ENCODE measurements at regions not wholly inside any gene's neighbourhood (a gene's known extent, or its start where the extent isn't known, plus 50 kb on each side); places are given as distances from the start of the nearest gene placed in this dataset.

DNA sequence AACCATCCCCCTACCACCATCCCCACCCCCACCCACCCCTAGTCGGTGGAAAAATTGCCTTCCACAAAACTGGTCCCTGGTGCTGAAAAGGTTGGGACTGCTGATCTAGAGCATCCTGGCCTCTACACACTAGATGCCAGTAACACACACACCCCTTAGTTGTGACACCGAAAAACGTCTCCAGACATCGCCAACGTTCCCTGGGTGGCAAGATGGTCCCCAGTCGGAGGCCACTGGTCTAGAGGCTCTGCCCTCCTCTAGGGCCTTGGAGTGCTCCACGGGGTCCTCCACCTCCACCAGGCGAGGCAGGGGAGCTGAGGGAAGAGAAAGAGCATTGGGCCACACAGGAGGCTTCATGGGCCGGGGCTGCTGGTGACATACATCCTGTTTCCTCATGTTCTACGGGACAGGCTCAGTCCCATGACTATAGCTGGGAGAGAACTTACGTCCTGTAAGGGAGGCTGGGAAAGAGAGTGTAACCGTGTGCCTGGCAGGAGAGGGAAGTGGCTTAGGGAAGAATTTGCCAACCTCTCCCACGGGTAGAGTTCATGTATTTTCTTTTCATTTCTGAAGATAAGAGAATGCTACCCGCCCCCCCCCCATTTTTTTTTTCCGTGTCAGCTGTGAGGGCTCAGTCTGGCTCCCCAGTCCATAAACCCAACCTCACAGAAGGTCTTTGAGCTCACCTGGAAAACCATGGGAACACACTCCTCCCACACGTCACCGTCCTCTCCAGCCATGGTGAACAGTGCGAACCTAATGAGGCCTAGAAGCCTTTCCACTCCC, 132.7 kb upstream of the MYCN start:
- H3K4me3 Mint-ChIP-seq: no peak overlapping the region

DNA sequence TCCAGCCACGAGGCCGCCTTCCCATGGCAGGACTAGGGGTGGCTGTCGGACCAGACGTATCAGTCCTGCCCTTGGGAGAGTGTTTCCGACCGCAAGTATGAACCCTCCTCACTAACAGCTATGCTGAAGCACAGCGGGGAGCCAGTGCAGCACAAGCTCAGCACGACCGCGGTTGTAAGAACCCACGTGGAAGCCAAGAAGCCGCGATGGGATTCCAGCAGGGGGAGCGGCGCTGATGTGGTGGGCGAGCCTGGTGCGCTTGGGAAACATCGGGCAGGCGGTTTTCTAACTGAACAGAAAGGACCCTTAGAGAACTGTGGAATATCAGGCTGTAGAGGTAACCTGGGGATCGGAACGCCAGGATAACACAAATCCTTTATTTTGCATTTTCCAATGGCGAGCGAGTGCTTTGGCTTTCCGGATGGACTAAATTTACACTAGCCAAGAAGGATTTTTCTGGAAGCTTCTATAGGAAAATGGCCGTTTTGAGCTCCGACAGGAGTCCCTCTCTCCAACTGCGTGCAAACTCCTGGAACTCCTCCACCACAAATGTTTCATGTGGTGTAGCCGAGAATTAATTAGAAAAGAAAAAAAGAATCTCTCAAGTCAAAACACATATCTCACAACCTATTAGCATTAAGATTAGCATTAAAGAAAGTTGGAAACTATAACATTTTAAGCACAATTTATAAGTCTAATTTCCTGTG, 132.0 kb upstream of the MYCN start:
- Mint-ChIP-seq H3K4me3 (no peak overlapping the region), H3K9me3 (no peaks in the 10 kb centered on the region), H3K36me3 (ENCODE audit: low read depth) (no peaks in the 10 kb centered on the region), H3K27ac (no peak overlapping the region), H3K4me1 (no peaks in the 10 kb centered on the region), H3K27me3 (no peaks in the 10 kb centered on the region)
- TF ChIP-seq, protein P1, sequence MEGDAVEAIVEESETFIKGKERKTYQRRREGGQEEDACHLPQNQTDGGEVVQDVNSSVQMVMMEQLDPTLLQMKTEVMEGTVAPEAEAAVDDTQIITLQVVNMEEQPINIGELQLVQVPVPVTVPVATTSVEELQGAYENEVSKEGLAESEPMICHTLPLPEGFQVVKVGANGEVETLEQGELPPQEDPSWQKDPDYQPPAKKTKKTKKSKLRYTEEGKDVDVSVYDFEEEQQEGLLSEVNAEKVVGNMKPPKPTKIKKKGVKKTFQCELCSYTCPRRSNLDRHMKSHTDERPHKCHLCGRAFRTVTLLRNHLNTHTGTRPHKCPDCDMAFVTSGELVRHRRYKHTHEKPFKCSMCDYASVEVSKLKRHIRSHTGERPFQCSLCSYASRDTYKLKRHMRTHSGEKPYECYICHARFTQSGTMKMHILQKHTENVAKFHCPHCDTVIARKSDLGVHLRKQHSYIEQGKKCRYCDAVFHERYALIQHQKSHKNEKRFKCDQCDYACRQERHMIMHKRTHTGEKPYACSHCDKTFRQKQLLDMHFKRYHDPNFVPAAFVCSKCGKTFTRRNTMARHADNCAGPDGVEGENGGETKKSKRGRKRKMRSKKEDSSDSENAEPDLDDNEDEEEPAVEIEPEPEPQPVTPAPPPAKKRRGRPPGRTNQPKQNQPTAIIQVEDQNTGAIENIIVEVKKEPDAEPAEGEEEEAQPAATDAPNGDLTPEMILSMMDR (IDR thresholded peaks at IDR 0.05): no peak
- ChIA-PET POLR2A (no interaction called here), CTCF (no interaction called here)
- DNase-seq (no peak), ATAC-seq (ENCODE audit: low read depth) (no peak)
- intact Hi-C loops (cut with micrococcal nuclease): no loop called here

More for the DNA sequence above, 132.7 kb upstream of the MYCN start:
- no peak overlapping the region for H3K27ac Mint-ChIP-seq
- DNase-seq: no peak
- TF ChIP-seq, protein P1 (IDR thresholded peaks at IDR 0.05): no peak
- intact Hi-C loops (cut with micrococcal nuclease): no loop called here
- no peaks in the 10 kb centered on the region for H3K9me3 Mint-ChIP-seq
- POLR2A ChIA-PET: no interaction called here
- no peak for ATAC-seq (ENCODE audit: low read depth)
- no peaks in the 10 kb centered on the region for H3K27me3 Mint-ChIP-seq
- no peaks in the 10 kb centered on the region for H3K4me1 Mint-ChIP-seq
- H3K36me3 Mint-ChIP-seq (ENCODE audit: low read depth): no peaks in the 10 kb centered on the region
- CTCF ChIA-PET: no interaction called here

DNA sequence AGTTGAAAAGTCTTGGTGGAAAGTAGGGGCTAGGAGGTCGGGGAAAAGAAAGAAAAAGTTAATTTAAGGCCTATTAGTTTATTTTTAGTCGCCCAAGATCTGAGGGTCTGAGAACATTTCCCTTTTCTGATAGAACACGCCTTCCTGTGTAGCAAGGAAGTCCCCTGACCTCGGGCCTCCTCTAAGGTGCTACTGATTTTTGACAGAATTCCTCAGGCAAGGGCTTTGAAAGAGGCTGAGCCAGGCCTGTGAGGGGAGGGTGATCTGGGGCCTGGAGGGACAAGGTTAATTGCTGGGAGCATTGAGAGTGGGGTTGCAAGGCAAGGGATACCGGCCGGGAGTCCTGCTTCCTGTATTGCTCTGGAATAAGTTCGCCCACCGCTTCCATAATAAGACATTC, 131.4 kb upstream of the MYCN start:
- CTCF ChIA-PET: no interaction called here

DNA sequence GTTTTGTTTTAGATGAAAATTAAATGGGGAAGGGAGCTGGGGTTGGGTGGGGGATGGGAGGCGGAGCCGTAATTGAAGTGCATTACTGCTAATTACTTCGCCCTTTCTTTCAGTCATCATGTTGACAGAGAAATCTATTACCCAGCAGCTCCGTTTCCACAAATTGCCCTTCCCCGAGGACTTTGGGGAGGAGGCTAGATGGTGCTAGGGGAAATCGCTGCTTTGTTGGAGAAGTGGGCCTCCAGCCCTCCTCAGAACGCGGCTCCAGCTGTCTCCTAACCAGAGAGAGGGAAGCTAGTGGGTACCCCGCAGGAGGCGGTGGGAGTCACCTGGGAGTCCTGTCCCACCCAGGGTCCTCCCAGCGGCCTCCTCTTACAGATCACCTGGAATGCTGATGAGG, 130.9 kb upstream of the MYCN start:
- CTCF ChIA-PET: no interaction called here
- no peaks in the 10 kb centered on the region for H3K27me3 Mint-ChIP-seq
- no peaks in the 10 kb centered on the region for H3K36me3 Mint-ChIP-seq (ENCODE audit: low read depth)
- ATAC-seq (ENCODE audit: low read depth) (no peak), DNase-seq (no peak)
- no peak overlapping the region for H3K4me3 Mint-ChIP-seq
- intact Hi-C loops (cut with micrococcal nuclease): no loop called here
- TF ChIP-seq, protein P1 (IDR thresholded peaks at IDR 0.05): no peak
- no peaks in the 10 kb centered on the region for H3K9me3 Mint-ChIP-seq
- POLR2A ChIA-PET: no interaction called here
- H3K4me1 Mint-ChIP-seq: no peaks in the 10 kb centered on the region
- no peak overlapping the region for H3K27ac Mint-ChIP-seq

More for the DNA sequence above, 131.4 kb upstream of the MYCN start:
- no peak for DNase-seq
- H3K9me3 Mint-ChIP-seq: no peaks in the 10 kb centered on the region
- no peak overlapping the region for H3K27ac Mint-ChIP-seq
- no peak overlapping the region for H3K4me3 Mint-ChIP-seq
- no peaks in the 10 kb centered on the region for H3K4me1 Mint-ChIP-seq
- H3K27me3 Mint-ChIP-seq: no peaks in the 10 kb centered on the region
- intact Hi-C loops (cut with micrococcal nuclease): no loop called here
- no peaks in the 10 kb centered on the region for H3K36me3 Mint-ChIP-seq (ENCODE audit: low read depth)
- TF ChIP-seq, protein P1 (IDR thresholded peaks at IDR 0.05): no peak
- POLR2A ChIA-PET: no interaction called here
- no peak for ATAC-seq (ENCODE audit: low read depth)

DNA sequence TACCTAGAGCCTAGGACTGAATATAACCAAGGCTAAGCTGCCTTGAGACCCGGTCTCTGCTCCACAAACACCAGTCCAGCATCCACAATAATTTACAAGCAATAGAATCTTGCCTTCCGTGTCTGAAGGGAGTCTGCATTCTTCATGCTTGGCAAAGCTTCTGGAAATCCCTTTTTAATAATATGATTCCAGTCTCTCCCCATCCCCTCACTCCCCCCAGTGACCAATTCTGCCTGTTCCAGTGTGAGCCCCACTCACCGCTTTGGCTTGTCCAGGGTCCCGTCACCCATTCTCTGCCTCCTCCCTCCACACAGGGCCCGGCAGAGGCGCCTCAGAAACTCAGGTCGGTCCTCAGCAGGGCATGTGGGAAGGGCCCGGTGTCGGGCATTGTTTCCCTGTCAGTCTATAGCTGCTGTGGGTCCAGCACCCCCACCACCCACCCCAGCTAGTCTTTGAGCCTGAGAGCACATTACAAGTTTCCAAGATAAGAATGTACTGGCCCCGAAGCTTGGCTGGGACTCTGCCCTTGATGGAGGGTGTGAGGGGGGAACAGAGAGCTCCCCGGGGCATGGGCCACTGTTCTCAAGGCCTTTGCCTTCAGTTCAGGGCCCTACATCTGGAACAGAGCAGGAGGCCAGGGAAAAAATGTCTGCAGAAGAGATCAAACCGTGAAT, 129.7 kb upstream of the MYCN start:
- TF ChIP-seq, protein P1 (IDR thresholded peaks at IDR 0.05): no peak
- ATAC-seq (ENCODE audit: low read depth): no peak
- H3K27me3 Mint-ChIP-seq: peaks cover 9% of the 10 kb centered on the region
- no peak for DNase-seq
- no peak overlapping the region for H3K27ac Mint-ChIP-seq
- intact Hi-C loops (cut with micrococcal nuclease): no loop called here
- POLR2A ChIA-PET: no interaction called here
- H3K9me3 Mint-ChIP-seq: no peaks in the 10 kb centered on the region
- no peaks in the 10 kb centered on the region for H3K4me1 Mint-ChIP-seq
- CTCF ChIA-PET: no interaction called here
- no peak overlapping the region for H3K4me3 Mint-ChIP-seq
- H3K36me3 Mint-ChIP-seq (ENCODE audit: low read depth): no peaks in the 10 kb centered on the region

Data from activated B cell treated with CpG ODN at 0.5 μM for 24 hours (primary cell).